ENCODE measurements at regions not wholly inside any gene's neighbourhood (a gene's known extent, or its start where the extent isn't known, plus 50 kb on each side); places are given as distances from the start of the nearest gene placed in this dataset.
A peak's percentile ranks its signal among the peaks of the same experiment; 100 is the strongest.

DNA sequence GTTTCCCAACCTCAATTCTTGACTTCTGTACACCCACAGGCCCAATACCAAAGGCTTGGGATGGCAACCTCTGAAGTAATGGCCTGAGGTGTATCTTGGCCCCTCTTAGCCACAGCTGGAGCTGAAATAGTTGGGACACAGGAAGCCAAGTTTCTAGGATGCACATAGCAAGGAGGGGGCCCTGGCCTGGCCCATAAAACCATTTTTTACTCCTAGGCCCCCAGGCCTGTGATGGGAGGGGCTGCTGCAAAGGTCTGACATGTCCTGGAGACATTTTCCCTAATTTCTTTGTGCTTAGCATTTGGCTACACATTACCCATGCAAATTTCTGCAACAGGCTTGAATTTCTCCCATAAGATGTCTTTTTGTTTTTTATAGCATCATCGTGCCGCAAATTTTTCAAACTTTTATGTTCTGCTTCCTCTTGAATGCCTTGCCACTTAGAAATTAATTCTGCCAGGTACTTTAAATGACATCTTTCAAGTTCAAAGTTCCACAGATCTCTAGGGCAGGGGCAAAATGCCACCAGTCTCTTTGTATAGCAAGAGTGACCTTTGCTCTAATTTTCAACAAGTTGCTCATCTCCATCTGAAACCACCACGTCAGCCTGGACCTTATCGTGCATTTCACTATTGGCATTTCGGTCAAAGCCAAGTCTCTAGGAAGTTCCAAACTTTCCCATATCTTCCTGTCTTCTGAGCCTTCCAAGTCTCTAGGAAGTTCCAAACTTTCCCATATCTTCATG is 490.8 kb downstream of the IPMK start:
- DNase-seq = no peak

DNA sequence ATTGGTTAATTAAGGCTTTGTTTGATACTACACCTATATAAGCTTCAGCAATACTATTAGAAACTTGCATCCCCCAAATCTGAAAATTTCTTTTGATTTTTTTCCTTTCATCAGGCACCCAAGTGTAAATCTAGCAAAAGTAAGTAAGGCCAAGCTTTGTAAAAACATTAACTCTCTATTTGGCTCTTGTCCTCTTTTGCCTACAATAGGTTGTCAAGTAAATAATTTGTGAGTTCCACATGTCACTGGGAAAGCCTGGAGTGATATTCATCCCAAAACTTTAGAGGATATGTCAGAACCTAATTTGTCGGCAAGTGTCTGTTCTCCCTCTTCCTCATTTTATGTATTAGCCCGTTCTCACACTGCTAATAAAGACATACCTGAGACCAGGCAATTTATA is 492.4 kb downstream of the IPMK start:
- no peak for DNase-seq

DNA sequence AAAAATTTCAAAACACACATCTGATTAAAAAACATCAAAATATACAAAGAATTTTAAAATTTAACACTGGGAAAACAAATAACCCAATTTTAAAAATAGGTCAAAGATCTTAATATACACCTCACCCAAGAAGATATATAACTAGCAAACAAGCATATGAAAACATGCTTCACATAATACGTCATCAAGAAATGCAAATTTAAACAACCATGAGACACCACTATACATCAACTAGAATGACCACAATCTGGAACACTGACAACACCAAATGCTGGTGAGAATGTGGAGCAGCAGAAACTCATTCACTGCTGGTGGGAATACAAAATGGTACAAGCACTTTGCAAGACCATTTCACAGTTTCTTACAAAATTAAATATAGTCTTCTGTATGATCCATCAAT is 498.4 kb downstream of the IPMK start:
- no peak for DNase-seq

DNA sequence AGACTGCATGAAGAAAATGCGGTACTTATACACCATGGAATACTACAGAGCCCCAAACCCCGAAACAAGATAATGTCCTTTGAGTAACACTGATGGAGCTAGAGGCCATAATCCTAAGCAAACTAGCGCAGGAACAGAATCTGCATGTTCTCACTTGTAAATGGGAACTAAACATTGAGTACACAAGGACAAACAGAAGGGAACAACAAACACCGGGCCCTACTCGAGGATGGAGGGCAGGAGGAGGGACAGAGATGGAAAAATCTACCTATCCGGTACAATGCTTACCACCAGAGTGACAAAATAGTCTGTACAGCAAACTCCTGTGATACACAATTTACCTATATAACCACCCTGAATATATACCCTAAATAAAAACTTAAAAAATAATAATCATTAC is 507.9 kb downstream of the IPMK start:
- no peak for DNase-seq

DNA sequence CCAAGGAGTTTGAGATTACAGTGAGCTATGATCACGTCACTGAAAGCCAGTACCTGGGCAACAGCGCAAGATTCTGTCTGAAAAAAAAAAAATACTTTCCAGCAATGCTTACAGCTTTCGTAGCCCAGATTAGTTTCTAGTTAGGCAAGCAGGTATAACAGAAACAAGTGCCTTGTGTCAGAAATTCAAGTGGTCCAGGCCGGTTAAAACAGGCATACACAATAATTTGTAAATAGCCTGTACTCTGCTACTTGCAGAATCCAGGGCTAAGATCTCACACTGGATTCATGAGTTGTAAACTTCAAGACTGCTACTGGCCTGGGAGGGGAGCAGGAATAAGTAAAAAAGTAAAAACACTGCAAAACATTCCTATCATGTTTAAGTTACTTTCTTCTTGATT is 512.9 kb downstream of the IPMK start:
- DNase-seq = no peak

DNA sequence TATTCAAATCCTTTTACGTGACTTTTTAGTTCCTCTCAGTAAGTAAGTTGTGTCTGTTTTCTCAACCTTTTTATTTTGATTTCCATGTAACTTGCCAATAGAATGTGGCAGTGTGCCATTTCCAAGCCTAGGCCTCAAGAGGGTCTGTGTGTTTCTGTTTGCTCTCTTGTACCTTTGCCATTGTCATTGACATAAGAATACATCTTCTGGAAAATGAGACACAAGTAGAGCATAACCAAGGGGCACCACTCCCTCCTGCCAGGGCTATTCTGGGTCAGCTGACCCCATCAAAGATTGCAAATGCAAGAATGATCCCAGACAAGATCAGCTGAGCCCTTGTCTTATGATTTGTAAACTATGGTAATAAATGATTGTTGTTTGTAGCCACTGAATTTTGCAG is 524.0 kb downstream of the IPMK start:
- DNase-seq = no peak

DNA sequence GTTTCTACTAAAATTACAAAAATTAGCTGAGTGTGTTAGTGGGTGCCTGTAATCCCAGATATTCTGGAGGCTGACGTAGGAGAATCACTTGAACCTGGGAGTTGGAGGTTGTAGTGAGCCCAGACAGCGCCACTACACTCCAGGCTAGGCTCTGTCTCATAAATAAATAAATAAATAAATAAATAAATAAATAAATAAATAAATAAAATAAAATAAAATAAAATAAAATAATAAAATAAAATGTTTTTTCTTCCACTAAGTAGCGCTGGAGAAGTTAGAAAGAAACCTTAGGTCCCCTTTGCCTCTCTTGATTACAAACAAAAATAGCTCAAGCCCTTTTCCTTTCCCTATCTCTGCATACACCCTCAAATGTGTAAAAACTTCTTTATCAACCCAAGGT is 525.9 kb downstream of the IPMK start:
- no peak for DNase-seq

DNA sequence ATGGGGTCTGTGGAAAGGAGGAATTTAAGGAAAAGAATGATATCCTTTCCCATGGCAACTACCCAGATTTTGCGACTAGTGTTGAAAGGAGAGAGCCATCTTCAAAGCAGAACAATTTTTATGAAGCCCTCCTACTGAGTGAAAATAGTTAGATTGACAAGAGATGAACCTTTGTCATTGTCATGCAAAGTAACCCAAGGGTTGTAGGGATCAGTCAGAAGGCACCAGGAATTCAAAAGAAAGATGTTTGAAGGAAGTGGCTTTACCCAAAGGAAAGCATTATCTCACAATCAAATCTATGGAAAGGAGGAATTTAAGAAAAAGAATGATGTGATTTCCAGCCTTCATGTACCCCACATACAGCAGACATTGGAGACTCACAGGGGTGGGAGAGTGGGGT is 544.4 kb downstream of the IPMK start:
- DNase-seq = no peak

DNA sequence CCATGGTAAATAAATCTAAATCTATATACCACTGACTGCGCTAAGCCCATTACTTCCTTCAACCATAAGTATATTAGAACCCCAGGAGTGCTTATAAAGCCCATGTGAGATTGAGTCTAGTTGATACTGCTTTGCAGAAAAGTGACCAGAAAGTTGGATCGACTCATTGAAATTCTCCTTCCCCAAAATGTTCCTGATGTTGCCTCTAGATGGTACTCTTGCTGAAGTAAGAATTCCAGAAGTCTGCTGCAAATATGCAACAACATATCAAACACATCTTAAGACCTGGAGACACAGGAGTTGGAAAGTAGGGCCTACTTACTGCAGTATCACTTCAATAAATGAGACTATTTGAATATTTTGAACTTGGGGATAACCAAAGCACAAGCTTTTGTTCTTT is 550.8 kb downstream of the IPMK start:
- no peak for DNase-seq

DNA sequence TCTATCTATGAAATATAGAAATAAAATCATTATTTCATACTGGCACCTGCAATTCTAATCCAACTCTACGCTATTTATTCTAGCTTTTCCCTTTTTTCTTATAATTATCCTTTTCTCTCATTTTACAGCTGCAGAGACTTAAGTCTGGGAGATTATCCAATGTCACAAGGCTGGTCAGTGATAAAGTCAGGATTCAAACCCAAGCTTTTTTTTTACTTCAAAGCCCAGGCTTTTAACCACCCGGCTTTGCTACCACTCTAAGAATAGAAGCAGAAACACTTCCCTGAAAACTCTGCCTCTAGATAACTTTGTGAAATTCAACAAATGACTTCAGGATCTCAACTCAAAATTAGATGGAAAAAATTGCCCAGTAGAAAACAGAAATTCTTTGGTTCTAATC is 552.5 kb downstream of the IPMK start:
- no peak for DNase-seq

DNA sequence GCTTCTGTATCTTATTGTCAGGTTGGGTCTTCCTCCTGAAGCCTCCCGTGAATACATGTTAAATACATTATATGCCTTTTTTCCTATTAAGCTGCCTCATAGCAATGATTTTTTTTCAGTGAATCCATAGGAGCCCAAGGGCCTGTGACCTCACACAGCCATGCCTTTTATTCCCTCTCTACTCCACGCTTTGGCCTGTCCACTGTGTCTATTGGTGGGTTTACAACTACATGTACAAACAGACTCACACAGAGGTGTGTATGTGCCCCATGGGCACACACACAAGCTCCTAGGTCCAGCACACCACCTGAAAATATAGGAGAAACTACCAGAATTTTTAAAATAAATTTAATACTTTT is 560.4 kb downstream of the IPMK start:
- no peak for DNase-seq

DNA sequence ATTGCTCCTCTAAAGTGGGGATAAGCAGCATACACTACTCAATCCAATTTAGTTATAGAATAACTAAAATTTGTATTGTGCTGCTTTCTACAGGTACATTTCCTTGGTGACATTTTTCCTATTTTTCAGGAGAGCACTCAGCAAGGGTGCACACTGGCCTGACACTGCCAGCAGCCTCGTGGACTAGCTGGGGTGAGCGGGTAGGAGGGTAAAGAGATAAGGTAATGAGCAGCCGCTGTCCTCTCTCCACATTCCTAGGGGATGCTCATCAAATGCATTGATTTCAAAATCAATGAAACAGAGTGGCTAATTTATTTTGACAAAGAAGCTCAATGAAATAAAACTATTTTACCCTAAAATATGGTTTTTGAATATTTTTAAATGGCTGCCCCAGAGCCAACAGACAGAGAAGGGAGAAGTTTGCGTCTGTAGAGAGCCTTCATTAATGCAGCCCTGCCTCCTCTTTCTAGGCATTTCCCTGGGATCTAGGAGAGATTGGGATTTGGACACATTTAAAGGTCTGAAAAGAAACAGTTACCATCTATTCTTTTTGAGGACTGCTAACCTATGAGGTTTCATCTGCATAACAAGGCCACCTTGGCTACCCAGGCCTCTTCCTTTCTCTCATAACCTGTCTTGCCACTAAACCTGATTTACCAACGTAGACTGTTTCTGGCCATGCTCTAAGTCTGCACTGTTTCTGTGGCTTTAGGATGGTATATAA is 561.0 kb downstream of the IPMK start:
- DNase-seq = no peak

DNA sequence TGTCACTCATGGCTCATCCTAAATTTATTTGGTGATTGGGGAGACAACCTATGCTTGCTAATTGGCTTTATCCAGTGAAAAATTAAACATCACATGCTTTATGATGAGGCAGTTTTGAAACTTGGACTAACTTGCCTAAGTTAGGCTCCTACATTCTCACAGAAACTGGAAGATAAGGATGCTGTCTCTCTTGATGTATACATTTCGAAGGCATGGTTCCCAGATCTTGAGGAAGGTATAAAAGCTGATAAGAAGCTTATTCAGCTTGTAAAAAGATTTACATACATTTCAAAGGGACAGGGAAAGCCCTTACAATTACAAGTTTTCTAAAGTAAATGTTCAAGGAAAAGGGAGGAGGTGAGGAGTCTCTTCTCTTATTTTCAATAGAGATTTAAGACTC is 561.7 kb downstream of the IPMK start:
- no peak for DNase-seq

DNA sequence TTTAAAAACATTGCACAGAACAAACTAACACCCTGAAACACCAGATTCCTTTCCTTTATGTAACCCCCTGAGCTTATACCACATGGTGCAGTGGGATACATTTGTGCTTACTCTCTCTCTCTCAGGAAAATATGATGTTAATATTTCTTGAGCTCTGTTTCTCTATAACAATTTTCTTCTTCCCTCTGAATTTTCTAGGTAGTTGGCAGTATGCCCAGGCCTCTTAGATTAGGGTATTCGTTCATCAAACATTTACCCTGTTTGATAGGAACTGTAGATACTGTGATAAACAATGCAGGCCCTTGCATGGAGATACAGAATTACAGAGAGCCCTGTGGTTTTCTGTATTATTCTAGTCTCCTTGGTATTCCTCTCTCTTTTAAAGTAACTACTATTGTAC is 567.8 kb downstream of the IPMK start:
- DNase-seq = no peak

DNA sequence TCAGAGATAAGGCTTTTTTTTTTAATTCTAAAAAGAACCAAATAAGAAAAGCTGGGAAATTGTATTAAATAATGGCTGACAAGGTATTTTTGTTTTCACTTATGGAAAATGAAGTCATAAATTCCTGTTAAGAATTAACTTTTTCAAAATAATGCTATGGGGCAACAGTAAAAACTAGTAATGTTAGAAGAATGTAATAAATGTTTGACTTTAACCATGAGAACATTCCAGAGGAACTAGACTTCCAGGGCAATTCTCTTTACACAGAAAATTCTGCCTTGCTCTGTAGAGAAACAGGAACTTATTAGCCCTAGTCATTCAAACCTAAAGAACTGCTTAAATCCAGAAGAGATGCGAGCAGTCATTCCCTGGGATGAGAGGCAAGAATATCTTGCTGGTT is 571.1 kb downstream of the IPMK start:
- no peak for DNase-seq

DNA sequence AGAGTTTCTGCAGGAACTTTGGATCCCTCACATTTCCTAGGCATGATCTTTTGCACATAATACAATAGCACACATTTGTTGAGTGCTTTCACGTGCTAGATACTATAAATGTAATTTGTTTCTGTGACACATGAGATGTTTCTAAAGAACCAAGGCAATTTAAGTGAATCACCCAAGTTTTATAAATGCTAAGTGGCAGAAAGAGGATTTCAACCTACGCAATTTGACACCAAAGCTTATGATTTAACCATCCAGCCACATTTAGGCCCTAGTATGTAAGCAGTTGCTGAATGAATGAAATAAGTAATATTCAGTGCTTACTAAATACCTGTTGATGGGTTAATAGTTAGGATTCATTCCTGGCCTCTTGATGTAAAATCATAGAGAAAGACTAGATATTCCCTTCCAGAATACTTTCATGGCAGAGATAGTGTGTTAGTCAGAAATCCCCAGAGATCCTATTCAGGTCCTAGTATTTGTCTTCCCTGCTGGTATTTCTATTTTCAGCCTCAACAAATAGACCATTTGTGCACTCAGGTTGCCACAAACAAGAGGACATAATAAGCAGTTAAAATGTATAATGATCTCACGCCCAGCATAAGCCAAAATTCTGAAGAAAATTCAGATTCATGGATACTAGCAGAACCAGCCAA is 572.6 kb downstream of the IPMK start:
- DNase-seq = peak; percentile 17

DNA sequence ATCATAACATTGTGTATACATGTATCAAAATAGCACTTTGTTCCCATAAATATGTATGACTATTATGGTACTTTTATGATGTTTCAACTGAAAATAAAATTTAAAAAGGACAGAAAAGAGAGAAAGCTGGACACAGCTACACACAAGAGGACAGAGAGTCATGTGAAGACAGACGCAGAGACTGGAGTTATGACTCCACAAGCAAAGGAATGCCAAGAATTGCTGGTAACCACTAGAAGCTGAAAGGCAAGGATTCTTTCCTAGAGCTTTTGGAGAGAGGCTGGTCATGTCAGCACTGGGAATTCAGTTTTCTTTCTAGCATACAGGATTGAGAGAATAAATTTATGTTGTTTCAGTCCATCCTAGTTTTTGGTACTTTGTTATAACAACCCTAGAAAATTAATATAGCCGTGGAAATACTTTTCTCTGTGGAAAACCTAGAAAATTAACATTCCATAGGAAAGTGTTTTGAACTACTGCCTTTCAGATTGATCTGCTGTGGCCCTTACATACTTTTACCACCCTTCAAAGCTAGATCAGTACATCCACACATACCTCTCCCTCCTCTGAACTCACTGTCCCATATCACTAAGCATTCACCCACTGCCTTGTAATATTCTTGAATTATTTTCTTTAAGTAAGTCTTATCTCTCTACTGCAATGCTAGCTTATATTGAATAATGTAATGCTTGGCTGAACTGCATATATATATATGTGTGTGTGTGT is 575.3 kb downstream of the IPMK start:
- DNase-seq = no peak

DNA sequence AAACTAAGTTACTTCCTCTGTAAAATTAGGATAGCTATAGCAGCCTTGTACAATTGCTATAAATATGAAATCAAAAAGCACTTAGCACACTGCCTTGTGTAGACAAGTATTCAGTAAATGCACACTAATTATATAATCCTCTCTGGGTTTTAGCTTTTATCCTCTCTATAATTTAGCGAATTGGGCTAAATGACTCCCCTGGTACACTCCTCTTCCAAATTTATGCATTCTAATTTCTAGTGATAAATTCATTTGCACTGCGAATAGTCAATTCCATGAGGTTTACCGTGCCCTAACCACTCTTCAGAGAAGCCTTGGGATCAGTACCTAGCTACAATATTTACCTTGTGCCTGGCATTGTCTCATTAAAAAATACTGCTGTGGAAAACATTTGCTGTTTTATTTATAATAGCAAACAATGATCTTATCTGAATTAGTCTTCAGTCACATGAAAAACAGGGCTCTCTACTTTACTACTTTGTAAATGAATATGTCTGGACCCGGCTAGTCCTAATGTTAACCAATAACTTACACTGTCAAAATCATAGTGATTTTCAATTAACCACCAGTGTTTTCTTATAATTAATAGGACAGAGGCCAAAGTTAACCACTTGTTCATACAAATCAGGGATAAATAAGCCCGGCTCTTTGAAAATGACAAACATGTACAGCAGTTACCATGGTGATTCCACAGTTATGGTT is 577.9 kb downstream of the IPMK start:
- DNase-seq = peak; percentile 14

DNA sequence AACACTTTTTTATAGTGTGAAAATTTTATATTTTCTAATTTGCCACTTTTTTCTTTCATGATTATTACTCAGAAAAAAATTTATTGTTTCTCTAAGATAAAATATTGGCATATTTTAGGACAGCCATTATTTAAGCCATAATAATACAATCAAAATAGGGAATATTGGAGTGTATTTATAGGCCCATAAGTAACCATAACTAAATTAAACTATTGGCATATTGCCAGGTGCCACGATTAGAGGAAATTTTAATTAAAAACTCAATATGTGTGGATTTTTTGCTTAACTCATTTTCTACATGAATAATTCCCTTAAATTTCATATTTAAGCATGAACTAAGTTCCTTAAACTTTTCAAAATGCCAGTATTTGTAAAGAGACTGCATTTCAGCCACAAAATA is 587.8 kb downstream of the IPMK start:
- no peak for DNase-seq

DNA sequence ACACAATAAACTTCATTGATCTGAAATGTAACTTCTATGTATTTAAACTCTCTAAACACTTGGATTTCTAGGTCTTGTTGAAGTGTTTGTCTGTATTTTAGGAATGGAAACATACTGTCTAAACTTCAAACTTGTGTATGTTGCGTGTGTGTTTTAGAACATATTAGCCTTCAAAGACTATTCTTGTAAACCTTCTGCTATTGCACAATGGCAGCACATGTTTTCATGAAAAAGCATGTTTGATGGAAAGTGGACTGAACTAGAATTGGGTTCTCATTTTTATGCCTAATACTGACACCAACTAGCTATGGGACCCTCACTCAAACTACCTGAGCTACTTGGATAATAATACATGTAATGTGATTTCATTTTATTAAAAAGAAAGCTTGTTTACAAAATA is 592.6 kb downstream of the IPMK start:
- DNase-seq = no peak

DNA sequence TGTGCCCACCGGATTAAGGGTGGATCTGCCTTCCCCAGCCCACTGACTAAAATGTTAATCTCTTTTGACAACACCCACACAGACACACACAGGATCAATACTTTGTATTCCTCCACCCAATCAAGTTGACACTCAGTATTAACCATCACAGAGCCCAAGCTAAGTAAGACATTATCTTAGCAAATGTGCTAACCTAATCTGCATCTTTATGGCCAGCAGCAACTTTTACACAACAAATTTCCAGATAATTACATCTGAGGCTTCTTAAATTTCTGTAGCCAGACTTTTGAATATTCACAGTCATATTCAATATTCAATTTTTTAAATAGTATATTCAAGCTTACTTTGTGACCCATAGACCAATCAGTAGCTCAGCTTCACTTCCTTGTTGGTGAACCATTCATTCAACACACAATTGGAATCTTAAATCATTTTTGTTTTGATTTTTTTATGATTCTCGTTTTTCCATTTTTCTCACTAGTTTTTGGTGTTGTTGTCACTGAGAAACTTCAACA is 594.2 kb downstream of the IPMK start:
- DNase-seq = no peak

DNA sequence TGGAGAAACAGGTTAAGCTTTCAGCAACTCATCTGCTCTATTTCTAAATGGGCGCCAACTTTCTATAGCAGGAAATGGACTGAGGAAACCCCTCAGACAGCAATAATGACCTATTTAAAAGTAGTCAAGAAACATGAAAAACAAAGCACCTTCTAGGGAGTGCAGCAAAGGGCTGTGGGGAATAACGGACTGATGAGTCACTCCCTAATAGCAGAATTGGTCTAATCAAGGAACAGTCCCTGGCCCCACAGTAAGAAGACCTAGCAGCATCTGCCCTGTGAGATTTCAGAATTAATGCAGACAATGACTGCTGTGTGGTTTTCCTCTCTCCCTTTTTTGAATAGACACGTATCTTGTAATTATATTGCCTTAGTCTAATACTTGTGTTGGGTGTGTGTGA is 602.9 kb downstream of the IPMK start:
- no peak for DNase-seq

DNA sequence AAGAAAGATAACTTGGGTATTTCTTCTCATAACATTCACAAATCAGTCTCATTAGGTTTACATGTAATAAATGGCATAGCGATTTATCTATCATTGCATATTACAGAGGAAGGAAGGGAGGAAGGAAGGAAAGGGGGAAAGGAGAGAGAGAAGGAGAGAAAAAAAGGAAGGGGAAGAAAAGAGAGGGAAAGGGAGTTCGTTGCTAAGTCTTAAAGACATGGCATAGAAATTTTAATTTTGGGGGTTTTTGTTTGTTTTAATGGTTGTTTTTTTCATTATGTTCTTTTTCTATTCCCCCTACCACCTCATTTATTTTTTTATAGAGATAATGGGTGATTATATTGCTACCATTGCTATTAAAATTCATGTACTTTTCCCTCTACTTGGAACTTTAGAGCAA is 604.3 kb downstream of the IPMK start:
- no peak for DNase-seq
